Stimulated activated CD4-positive, alpha-beta T cell treated with anti-CD3 and anti-CD28 coated beads, Interleukin-4, amount 100 ng/mL, for 24 hours (primary cell): ENCODE measurements at regions not wholly inside any gene's neighbourhood (a gene's known extent, or its start where the extent isn't known, plus 50 kb on each side); places are given as distances from the start of the nearest gene placed in this dataset.
"Not testable (repeated sequence)": the region's sequence is repeated elsewhere in the genome, so short reads cannot be mapped to it uniquely, and the experiment has no call there.

Experiments used
- DNase-seq: peaks from one replicate; pipeline ENCODE4 v3.0.0-alpha.2; 2020

GRCh38 chr7:131154380-131154779 is 173.3 kb upstream of the MKLN1 start:
- no peak for DNase-seq

DNA sequence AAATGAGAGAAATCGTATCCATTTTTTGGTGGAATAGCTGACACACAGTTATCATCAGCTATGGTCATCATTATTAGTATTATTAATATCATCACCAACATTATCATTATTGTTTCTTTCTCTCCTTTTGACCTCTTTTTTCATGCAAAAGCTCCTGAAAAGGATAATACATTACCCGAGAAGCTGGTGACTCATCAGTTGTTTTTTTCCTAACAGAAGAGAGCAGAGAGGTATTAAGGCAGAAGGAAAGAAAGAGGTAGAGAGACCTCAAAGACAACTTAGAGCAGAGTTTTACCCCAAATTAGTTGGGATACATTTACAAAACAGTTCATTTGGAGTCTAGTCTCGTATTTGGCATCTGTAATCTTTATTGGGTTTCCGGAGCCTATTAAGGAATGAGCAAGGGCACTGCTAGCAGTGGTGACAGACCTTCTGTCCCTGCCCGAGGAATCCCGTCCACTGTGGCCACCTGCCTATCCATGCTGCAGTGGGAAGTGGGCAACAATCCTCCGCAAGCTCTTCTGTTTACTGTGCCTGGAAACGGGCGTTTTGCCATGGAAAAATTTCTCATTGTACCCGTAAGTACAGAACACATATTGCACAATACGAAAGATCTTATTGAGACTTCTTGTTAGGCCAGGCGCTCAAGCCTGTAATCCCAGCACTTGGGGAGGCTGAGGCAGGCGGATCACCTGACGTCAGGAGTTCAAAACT is 170.0 kb upstream of the MKLN1 start:
- no peak for DNase-seq

DNA sequence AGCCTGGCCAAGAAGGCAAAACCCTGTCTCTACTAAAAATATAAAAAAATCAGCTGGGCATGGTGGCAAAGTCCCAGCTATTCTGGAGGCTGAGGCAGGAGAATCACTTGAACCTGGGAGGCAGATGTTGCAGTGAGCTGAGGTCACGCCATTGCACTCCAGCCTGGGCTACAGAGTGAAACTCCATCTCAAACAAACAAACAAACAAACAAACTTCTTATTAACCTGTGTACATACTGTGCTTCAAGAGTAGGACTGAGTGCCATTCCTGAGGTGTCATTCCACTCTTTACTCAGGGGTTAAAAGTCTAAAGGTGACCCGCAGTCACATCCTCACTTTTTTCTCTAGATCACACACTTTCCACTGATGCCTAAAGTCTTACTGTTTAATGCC is 169.4 kb upstream of the MKLN1 start:
- not testable (repeated sequence) for DNase-seq

DNA sequence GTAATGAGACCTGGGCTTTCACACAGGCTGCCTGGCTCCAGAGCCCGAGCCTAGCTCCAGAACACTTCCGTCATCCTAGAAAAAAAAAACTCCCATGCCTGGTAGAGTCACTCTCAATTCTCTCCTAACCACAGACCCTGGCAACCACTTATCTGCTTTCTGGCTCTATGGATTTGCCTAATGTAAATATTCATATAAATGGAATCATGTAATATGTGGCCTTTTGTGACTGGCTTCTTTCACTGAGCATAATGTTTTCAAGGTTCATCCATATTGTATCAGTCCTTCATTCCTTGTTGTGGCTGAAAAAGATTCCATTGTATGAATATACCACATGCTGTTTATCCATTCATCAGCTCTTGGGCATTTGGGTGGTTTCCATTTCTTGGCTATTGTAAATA is 167.7 kb upstream of the MKLN1 start:
- no peak for DNase-seq

- no peak for DNase-seq
Observed at GRCh38 chr7:131161103-131161502, 166.6 kb upstream of the MKLN1 start.

DNA sequence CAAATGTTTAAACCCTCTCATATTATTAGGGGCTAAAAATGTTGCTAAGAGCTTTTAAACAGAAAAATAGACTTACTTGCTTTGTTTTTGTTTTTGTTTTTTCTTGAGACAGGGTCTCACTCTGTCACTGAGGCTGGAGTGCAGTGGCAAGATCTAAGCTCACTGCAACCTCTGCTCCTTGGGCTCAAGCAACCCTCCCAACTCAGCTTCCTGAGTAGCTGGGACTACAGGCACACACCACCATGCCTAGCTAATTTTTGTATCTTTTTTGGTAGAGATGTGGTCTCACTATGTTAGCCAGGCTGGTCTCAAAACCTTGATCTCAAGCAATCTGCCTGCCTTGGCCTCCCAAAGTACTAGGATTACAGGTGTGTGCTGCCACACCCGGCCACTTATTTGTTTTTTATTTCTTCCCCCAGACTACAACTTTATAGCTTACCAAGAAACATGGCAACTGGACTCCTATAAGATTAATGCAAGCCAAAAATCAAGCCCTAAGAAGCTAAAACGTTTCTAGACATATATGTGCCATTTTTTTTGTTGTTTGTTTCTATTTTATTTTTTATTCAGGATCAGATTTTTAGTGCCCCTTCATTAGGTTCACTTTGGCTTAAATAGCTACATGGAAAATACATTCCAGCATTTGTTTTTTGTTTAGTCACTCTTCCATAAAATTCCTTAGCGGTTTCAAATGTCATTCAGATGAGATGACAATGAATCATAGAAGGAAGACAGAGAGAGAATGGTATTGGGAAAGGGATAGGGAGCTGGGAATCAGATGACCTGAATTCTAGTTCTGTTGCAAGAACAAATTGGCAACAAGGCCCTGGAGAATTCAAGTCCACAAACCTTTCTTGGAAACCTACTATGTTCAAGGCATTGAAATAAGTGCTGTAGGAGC is 163.4 kb upstream of the MKLN1 start:
- DNase-seq: no peak

GRCh38 chr7:131166066-131166465 is 161.6 kb upstream of the MKLN1 start:
- DNase-seq: no peak

DNA sequence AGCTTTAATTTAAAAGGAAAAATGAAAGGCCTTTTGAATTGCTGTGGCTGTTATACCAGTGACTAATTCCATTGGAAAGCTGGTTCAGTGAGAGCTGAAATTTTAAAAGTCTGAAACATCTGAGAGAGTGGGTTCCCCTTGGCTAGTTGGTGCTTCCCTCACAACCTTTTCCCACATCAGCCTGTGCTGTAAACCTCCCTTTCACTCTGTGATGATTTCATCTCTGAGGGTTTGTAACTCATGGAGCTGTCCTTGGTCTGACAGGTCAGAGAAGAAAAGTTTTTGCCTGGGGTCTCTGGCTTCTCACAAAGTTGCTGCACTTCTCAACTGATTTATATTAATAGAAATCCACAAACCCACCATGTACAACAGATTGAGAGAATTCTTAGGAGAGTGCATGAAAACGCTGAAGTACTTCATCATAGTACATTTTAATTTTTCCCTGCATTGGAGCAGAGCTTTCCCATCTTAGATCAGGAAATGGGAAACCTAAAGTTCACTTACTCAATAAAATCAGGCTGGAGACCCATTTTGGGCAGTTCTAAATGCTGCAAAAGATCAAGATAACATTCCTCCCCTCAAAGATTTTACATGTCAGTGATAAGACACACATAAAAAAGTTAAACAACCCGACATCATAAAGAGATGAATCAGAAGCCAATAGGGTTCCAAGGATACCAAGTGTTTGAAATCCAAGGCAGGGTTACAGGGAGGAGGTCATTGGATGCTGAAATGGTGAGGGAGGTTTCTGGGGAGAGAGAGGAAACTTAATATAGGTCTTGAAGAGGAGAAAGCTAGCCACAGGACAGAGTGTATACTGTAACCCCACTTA is 157.0 kb upstream of the MKLN1 start:
- no peak for DNase-seq

DNA sequence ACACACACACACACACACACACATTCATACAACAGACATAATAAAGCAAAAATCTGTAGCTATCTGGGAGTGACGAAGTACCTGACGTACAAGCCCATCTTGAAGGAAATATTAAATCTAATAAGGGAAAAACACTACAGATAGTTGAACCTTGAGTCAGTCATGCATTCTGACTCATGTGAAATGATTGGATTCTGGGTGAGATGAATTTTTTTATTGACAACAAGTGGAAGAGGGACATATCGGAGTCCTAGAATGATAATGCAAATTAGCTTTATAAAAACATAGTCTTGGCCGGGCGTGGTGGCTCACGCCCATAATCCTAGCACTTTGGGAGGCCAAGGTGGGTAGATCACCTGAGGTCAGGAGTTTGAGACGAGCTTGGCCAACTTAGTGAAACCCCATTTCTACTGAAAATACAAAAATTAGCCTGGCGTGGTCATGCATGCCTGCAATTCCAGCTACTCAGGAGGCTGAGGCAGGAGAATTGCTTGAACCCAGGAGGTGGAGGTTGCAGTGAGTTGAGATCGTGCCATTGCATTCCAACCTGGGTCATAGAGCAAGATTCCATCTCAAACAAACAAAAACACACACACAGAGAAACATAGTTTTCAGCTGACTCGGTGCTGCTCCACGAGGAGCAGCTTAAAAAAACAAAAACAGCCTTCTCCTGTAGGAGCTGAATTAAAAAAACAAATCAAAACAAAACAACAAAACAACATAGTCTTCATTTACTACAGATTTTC is 154.4 kb upstream of the MKLN1 start:
- no peak for DNase-seq

- no peak for DNase-seq
Observed at GRCh38 chr7:131174391-131174790, 153.3 kb upstream of the MKLN1 start.

DNA sequence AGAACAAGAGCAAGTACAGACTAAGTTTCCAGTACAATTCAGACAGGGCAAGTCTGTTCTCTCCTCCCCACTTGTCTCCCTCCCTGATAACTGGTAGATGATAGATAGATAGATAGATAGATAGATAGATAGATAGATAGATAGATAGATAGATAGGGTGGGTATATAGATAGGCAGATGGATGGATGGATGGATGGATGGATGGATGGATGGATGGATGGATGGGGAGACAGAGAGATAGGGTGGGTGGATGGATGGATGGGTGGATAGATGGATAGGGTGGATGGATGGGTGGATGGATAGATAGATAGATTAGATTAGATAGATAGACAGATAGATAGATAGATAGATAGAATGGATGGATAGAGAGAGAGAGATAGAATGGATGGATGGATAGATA is 152.8 kb upstream of the MKLN1 start:
- DNase-seq: no peak

DNA sequence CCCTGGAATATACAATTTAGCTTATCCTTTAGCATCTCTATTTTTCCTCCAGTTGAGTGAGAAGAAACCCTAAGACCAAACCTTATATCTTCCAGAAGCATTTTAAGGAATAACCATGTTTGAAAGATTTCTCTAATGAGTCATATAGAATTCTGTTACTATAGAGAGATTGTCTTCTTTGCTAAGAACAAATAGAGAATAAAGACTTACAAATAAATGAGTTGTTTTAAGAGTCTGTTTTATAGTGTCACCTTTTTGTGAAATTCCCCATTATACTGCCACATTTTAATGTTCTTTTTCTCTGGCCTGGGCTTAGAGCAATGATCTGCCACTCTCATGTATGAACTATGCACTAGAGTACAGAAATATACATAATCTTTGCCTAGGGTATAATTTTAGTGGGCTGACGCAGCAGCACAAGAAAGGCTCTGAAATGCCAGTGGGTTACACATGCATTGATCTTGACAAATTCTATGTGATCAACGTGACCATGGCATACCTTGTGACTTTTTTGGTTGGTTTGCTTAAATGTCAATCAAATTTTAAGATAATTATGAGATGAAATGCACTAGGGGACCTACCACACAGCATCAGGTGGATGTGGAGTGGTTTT is 145.1 kb upstream of the MKLN1 start:
- DNase-seq: no peak

DNA sequence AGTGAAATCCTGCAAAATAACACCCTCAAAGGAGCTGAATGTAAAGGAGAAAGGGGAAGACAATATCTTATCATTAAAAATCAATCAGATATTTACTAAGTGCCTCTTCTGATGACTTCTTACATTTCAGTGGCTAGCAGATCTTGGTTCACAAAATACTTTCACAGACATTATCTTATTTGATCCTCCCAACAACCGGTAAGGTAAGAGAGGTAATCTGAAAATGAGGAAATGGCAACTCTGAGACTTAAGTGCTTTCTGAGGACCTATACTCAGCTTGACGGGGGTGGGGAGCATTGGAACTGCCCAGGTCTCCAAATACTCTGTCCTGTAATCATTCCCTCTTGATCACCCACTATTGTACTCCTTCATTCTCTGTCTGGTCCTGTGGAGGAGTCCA is 144.6 kb upstream of the MKLN1 start:
- DNase-seq: no peak

- peak; percentile 18 for DNase-seq
Observed at GRCh38 chr7:131183611-131184119, 144.0 kb upstream of the MKLN1 start.

DNA sequence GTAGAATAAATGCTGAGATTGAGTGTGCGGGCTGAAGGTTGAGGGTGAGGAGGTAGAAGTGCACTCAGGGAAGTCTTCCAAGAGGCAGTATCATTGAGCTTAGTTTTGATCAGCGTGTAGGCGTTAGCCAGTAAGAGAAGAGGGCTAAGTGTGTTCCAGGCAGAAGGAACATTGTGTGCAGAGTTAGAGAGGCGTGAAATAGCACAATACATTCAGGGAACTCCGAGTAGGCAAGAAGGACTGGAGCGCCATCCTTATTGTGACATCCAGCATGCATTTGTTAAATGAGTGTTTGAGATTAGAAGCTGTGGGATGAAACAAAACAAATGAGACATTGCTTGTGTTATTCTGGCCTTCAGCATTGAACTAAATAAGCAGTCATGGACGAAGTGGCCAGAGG is 140.9 kb upstream of the MKLN1 start:
- no peak for DNase-seq

- DNase-seq: peak; percentile 69
Observed at GRCh38 chr7:131188367-131189339, 139.0 kb upstream of the MKLN1 start.

DNA sequence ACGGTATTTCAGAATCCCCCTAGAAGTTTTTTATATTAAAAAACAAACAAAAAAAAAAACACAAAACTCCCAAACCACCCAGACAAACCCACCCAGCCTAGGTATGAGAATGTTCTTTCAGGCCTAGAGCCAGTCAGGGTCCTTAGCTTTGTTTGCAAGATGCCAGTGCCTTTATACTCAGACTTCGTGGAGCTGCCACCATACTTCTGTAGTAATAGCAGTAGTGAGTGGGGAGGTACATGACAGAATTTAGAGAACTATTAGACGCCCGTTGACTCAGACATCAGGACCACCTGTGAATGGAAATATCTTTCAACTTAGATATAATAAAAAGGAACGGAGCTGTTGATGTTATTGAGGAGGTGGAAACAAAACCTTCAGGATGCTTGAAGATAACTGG is 138.2 kb upstream of the MKLN1 start:
- peak; percentile 37 for DNase-seq

GRCh38 chr7:131190146-131190545 is 137.5 kb upstream of the MKLN1 start:
- no peak for DNase-seq

DNA sequence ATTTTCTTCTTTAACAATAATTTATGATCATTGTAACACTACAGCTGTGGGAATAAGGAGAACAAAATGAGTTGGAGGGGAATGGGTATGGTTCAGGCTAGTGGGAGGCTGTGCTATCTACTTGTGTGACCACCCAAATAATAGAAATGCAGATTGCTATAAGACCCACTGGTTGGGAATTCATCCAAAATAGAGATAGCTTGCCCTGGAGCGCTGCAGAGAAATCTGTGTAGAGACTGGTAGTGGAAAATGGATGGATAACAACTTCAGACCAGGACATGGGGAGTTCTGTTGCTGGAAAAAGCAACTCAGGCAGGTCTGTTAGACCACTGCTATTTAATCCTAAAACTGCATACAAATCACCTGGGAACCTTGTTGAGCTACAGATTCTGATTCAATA is 137.1 kb upstream of the MKLN1 start:
- no peak for DNase-seq

DNA sequence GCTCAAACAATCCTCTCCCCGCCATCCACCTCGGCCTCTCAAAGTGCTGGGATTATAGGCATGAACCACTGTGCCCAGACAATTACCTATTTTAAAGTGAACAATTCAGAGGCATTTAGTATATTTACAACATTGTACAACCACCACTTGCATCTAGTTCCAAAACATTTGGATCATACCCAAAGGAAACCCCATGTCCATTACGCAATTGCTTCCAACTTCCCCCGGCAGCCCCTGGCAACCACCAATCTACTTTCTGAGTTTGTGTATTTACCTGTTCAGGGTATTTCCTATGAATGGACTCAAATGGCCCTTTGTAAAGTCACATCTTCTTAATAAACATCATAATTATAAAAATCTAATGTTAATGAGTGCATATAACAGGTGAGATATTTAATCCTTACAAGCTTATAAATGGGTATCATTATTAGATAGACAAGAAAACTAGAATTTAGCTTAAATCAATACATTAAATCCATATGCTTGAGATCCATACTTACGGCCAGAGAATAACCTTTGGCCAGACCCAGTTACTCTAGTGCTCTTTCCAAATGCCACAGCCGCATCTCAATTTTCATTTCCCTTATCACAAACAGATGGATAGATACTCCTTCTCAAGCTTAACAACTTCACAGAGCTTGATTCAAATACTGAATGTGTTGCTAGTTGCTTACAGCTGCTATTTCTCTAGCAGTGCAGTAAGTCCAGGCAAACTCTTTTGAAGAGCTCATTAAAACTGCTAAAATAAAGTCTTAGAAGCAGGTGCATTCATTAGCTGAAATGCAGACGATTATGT is 133.4 kb upstream of the MKLN1 start:
- DNase-seq: no peak
